Limb (tissue), 2 donors: ENCODE measurements at regions not wholly inside any gene's neighbourhood (a gene's known extent, or its start where the extent isn't known, plus 50 kb on each side); places are given as distances from the start of the nearest gene placed in this dataset.

Experiments
- DNase-seq, 2 donors: peaks; one replicate each; pipeline ENCODE4 v3.0.0-alpha.2; 2016; ENCODE audit errors: extremely low spot score in 2 of 2

DNA sequence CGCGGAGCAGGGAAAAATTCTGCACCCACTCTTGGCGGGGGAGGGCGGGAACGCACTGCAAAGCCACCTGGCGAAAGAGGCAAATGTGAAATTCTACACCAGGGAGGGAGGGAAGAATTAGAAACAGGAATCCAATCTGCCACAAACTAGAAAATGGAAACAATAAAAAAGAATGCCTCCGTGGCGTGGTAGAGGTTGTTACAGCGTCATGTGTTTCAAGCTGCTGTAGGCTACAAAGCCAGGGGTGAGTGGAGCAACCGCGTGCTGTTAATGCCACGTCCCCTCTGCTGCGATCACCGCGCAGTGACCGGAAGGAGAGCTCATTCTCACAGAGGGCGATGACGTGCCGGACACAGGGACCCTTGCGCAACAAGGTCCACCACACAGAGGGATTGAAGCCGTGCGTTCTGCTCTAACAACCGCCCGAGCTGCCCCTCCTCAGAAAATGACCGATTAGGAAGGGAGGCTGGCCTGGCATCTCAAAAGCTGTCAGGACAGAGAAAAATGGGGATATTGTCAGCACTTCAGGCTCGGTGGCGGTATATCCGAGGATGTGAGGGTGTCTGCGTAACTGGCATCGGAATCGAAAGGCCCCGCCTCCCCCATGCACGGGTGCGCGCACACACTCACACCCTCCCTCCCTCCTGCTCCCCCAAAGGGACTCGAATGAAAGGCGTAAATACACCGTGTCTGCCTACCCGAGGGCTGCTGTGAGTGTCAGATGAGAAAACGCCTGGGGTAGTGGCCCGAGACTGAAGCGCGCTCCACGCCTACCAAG is 70.8 kb upstream of the TNRC6C start:
- peak in 1 of 2 donors; percentile 77 for DNase-seq

GRCh38 chr17:77888242-77889134 is 70.0 kb upstream of the TNRC6C start:
- no peak for DNase-seq

GRCh38 chr17:77889135-77889505 is 69.4 kb upstream of the TNRC6C start:
- no peak for DNase-seq

- peak in 1 of 2 donors; percentile 17 for DNase-seq
Measured at GRCh38 chr17:77889866-77890760, 68.4 kb upstream of the TNRC6C start.

- no peak for DNase-seq
Measured at GRCh38 chr17:77890771-77891170, 67.7 kb upstream of the TNRC6C start.

DNA sequence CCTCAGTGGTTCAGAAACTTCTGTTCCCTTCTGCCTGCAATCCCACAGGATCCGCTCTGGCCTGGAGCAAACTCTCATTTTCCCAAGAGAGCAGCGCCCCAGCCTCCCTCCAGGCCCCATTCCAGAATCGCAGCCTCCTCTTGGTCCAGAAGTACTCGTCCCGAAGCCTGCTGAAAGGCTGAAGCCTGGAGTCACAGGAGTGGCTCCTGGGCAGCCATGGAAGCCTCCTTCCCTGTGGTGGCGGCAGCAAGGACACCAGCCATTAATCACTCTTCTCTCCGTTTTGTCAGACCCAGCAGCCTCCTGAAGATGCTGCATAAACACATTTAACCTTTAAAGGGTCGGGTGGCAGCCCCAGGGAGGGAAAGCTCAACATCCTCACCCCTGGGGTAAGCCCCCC is 66.9 kb upstream of the TNRC6C start:
- no peak for DNase-seq

DNA sequence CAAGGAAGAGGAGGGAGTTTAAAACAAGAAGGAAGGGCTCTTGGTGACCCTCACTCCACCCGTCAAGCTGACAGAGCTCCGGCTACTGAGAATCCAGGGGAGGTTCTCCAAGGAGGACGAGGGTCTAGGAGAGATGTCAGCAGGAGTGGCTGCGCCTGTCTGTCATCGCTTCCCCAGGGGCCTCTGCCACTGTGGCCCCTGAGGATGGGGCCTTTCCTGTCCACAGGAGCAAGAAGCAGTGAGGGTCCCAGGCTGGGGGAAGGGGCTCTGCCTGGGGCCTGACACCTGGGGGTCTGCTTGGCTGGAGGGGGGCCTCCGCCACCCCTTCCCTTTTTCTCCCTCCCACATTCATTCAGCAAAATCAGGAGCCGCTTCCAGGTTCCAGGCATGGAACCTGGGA is 66.5 kb upstream of the TNRC6C start:
- DNase-seq: no peak

DNA sequence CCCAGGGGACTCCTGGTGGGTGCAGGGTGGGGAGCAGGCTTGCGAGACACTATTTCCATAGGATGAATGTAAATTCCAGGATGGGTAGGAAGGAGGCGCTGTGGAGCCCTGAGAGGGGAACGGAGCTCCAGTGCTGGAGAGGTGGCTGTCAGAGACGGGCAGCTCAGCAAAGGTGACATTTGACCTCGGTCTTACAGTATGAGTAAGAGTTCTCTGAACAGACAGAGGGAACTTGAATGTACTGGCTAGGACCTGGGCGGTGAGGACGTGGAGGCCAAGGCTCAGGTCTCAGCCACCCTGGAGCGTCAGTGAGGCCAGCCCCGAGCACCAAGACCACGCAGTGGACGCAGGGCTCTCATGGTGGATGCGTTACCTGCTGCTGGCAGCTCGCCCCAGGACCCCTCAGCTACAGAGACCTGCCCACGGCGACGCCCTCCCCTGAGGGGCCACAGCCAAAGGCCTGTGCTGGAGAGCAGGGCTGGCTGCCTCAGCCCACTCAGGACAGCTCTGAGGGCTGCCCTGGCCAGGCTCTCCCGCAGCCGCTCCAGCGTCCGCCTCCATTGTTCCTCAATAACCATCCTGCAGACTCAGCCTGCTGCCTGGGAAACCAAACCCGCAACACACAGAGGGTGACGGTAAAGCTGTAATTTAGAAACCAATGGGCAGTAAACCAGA is 65.9 kb upstream of the TNRC6C start:
- DNase-seq: no peak

DNA sequence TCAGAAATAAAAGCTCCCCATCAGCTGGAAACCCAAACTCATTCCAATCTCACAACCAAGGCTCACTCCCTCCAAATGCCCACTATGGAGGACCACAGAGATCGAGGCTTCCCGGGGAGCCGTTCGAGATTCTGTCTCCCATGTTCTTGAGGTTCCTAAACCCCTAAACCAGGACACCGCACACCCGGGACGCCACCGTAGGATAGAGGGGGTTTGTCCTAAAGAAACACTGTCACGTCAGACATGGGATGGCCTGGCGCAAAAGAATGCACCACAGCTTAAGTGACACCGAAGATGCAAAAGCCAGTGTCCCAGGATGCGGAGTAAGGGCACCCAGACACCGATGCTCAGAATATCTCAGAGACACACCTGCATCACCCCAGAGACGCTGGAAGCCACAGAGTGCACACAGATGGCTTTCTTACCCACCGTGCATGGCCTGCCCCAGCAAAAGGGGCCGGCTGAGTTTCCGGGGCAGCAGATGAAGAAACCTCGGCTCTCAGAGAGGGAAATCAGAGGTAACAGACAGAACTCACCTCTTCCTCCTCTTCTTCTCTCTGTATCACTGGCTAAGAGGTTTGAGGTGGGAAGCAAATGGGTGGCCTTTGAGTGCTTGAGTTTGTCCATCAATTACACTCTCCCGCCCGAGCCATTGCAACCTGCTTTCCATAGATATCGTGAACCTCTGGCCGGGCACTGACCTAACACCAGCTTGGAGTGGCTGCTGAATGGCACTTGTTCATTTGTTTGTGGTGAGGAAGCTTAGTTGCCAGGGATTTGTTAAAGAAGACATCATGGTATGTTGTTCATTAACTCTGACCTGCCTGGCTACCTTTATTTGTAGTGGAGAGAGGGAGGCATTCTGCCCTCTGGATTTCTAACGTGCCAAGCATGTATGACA is 65.1 kb upstream of the TNRC6C start:
- DNase-seq: peak in 1 of 2 donors; percentile 12

- DNase-seq: peak in 1 of 2 donors; percentile 21
Measured at GRCh38 chr17:77894126-77894956, 64.2 kb upstream of the TNRC6C start.

GRCh38 chr17:77897741-77898301 is 60.7 kb upstream of the TNRC6C start:
- no peak for DNase-seq

GRCh38 chr17:77898521-77899434 is 59.7 kb upstream of the TNRC6C start:
- DNase-seq: no peak

GRCh38 chr17:77899498-77899897 is 59.0 kb upstream of the TNRC6C start:
- DNase-seq: peak in 1 of 2 donors; percentile 57

- DNase-seq: no peak
Measured at GRCh38 chr17:77901481-77901880, 57.0 kb upstream of the TNRC6C start.

GRCh38 chr17:77905266-77905665 is 53.2 kb upstream of the TNRC6C start:
- DNase-seq: no peak

GRCh38 chr17:77905766-77906165 is 52.7 kb upstream of the TNRC6C start:
- no peak for DNase-seq

DNA sequence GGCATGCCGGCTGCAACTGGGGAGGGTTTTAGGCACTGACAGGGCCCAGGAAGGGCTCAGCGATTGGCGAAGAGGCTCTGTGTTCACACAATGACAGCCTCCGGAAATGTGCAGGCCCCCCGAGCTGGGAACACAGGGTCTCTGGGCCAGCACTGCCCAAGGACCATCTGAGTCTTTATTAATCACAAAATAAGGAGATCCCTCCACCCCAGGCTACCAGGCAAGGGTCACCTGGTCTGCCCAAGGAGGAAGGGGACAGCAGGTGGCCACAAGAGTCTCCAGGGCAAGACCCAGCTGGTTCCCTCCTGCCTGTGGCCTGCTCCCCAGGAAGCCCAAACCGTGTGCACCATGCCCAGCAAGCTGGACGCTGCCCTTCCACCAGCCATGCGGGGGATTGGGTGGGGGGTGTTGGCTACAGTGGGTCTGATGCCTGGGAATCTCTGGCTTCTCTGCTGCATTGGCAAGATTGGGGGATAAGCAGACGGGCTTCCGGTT is 52.1 kb upstream of the TNRC6C start:
- no peak for DNase-seq
